SK-N-SH (cell line): ENCODE measurements at regions not wholly inside any gene's neighbourhood (a gene's known extent, or its start where the extent isn't known, plus 50 kb on each side); places are given as distances from the start of the nearest gene placed in this dataset.

Experiments used
- CTCF ChIA-PET: fragments of 300-600, 350-600 bp; formaldehyde crosslinking; extraction: SDS; loops from one replicate; lab custom pipeline; 2021; lab: Yijun Ruan, JAX
- POLR2A ChIA-PET: fragments of 350-600 bp; sonication (Branson Sonifier 250); formaldehyde crosslinking; extraction: SDS; loops from one replicate; lab custom pipeline; 2020; ENCODE audit warnings: antibody characterized with exemption, inconsistent platforms; lab: Yijun Ruan, JAX
- DNase-seq: peaks from one replicate; pipeline ENCODE4 v3.0.0; 2012
- H2AFZ ChIP-seq: fragments of 200-600 bp; sonication (generic); 2 replicates; pipeline ENCODE4 v1.8.1; 2016; ENCODE audit warnings: antibody characterized with exemption, mild to moderate bottlenecking, low read depth
- H3F3A ChIP-seq: fragments of 200-600 bp; sonication (generic); replicated peaks from 2 replicates; pipeline ENCODE3; 2016; ENCODE audit warnings: antibody characterized with exemption, mild to moderate bottlenecking; ENCODE audit not compliant: insufficient read depth
- H3K27ac ChIP-seq, 2 experiments: fragments of 200-500 bp in 1 of 2; fragments of 200-600 bp in 1 of 2; sonication (Bioruptor generic) in 1 of 2; sonication (generic), shearing (Covaris generic) in 1 of 2; 2 replicates each; pipeline versions ENCODE4 v1.5.1 to v1.6.1; 2014 to 2016; ENCODE audit warnings: low read depth in 2 of 2, inconsistent platforms in 1 of 2, low read length in 1 of 2, mild to moderate bottlenecking in 1 of 2, mixed read lengths in 1 of 2
- H3K27me3 ChIP-seq: fragments of 200-600 bp; sonication (generic), shearing (Covaris generic); 2 replicates; pipeline ENCODE4 v1.6.1; 2016; ENCODE audit warnings: mixed run types; ENCODE audit not compliant: insufficient read depth
- H3K36me3 ChIP-seq, 2 experiments: fragments of 200-500 bp in 1 of 2; fragments of 200-600 bp in 1 of 2; sonication (Bioruptor generic) in 1 of 2; sonication (generic) in 1 of 2; replicated peaks in 1 of 2; 2 replicates each; pipeline versions ENCODE3 to v1.5.1; 2014 to 2016; ENCODE audit warnings: low read length in 1 of 2, mild to moderate bottlenecking in 1 of 2; ENCODE audit not compliant: insufficient read depth in 2 of 2, control insufficient read depth in 1 of 2
- H3K4me1 ChIP-seq, 2 experiments: fragments of 200-500 bp in 1 of 2; fragments of 200-600 bp in 1 of 2; sonication (Bioruptor generic) in 1 of 2; sonication (generic), shearing (Covaris generic) in 1 of 2; 2 replicates each; pipeline versions ENCODE4 v1.5.1 to v1.6.1; 2014 to 2016; ENCODE audit warnings: low read depth in 1 of 2, low read length in 1 of 2, mixed run types in 1 of 2; ENCODE audit not compliant: insufficient read depth in 2 of 2, control insufficient read depth in 1 of 2
- H3K4me2 ChIP-seq: fragments of 200-600 bp; sonication (generic), shearing (Covaris generic); 2 replicates; pipeline ENCODE4 v1.6.1; 2017; ENCODE audit warnings: mixed run types
- H3K4me3 ChIP-seq, 2 experiments: fragments of 200-500 bp in 1 of 2; fragments of 200-600 bp in 1 of 2; sonication (Bioruptor generic) in 1 of 2; sonication (generic), shearing (Covaris generic) in 1 of 2; 2 replicates each; pipeline versions ENCODE4 v1.5.1 to v1.8.1; 2014 to 2016; ENCODE audit warnings: low read depth in 2 of 2, inconsistent platforms in 1 of 2, low read length in 1 of 2, mild to moderate bottlenecking in 1 of 2, mixed read lengths in 1 of 2, moderate library complexity in 1 of 2
- H3K79me2 ChIP-seq: fragments of 200-600 bp; sonication (generic); 2 replicates; pipeline ENCODE4 v1.8.1; 2017; ENCODE audit warnings: mild to moderate bottlenecking; ENCODE audit not compliant: insufficient read depth
- H3K9ac ChIP-seq: fragments of 200-600 bp; sonication (generic); 2 replicates; pipeline ENCODE4 v1.6.1; 2017; ENCODE audit warnings: mixed run types
- H3K9me2 ChIP-seq: fragments of 200-600 bp; sonication (generic); 2 replicates; pipeline ENCODE4 v1.6.1; 2017; ENCODE audit warnings: mixed run types
- H3K9me3 ChIP-seq: fragments of 200-600 bp; sonication (generic); 2 replicates; pipeline ENCODE4 v1.6.1; 2017; ENCODE audit warnings: mixed run types, mild to moderate bottlenecking, moderate library complexity
- H4K20me1 ChIP-seq: fragments of 200-600 bp; sonication (generic); 2 replicates; pipeline ENCODE4 v1.6.1; 2017; ENCODE audit warnings: mild to moderate bottlenecking, mixed run types; ENCODE audit not compliant: insufficient read depth
- ELF1 ChIP-seq: IDR thresholded peaks from 2 replicates; pipeline ENCODE4 v1.4.0; 2012
- EP300 ChIP-seq, 2 experiments: IDR thresholded peaks; 2 replicates each; pipeline versions ENCODE4 v1.4.0 to v1.6.1; 2012; ENCODE audit warnings: borderline replicate concordance in 1 of 2, low read depth in 1 of 2, low read length in 1 of 2
- GATA2 ChIP-seq: sonication (generic); formaldehyde crosslinking; IDR thresholded peaks from 2 replicates; pipeline ENCODE4 v1.5.0; 2020; ENCODE audit warnings: mild to moderate bottlenecking, missing genetic modification reagents
- MXI1 ChIP-seq: IDR thresholded peaks from 2 replicates; pipeline ENCODE4 v1.6.1; 2012; ENCODE audit warnings: mild to moderate bottlenecking, low read depth, low read length, improper control_type of control experiment
- NRF1 ChIP-seq: IDR thresholded peaks from 2 replicates; pipeline ENCODE4 v1.6.1; 2012; ENCODE audit warnings: low read depth, mild to moderate bottlenecking, low read length
- POLR2AphosphoS5 ChIP-seq: IDR thresholded peaks from 2 replicates; pipeline ENCODE4 v1.6.1; 2012; ENCODE audit warnings: low read depth, low read length
- RFX5 ChIP-seq: IDR thresholded peaks from 2 replicates; pipeline ENCODE4 v1.6.1; 2012; ENCODE audit warnings: mild to moderate bottlenecking, improper control_type of control experiment, low read length
- RXRA ChIP-seq: IDR thresholded peaks from 2 replicates; pipeline ENCODE4 v1.4.0; 2012; ENCODE audit warnings: low read depth, mild to moderate bottlenecking, borderline replicate concordance
- SMC3 ChIP-seq: IDR thresholded peaks from 2 replicates; pipeline ENCODE4 v1.6.1; 2012; ENCODE audit warnings: low read depth, low read length, improper control_type of control experiment
- USF1 ChIP-seq: IDR thresholded peaks from 2 replicates; pipeline ENCODE4 v1.4.0; 2012; ENCODE audit warnings: low read depth, borderline replicate concordance
- WGBS: methylation state at CpG from one replicate; pipeline ENCODE4 v1.1.6; 2017; ENCODE audit warnings: low lambda C conversion rate; 5-methylcytosine and 5-hydroxymethylcytosine counted together
- TF ChIP-seq, protein P1 (sequence below): IDR thresholded peaks from 2 replicates; pipeline ENCODE4 v1.6.1; 2012; ENCODE audit warnings: mild to moderate bottlenecking, low read depth, low read length, moderate library complexity

GRCh38 chr10:98320486-98321185 is 52.6 kb upstream of the LOXL4 start:
- H3K9me3 ChIP-seq, result no peaks in the 10 kb centered on the region
- TF ChIP-seq EP300 (IDR thresholded peaks at IDR 0.05; ENCODE audit: borderline replicate concordance in 1 of 2, low read depth in 1 of 2, low read length in 1 of 2), result peak in 1 of 2 experiments; percentile 43; a peak in 1 of 4 replicates
- TF ChIP-seq NRF1, result no peak
- WGBS, result 89% methylated on average over 8 of the region's 8 CpGs
- no peak overlapping the region for H3K4me3 ChIP-seq
- no peaks in the 10 kb centered on the region for H3K79me2 ChIP-seq
- no peak for DNase-seq
- H3K36me3 ChIP-seq, result no peaks in the 10 kb centered on the region
- H3F3A ChIP-seq, result peaks cover 3% of the 10 kb centered on the region
- H3K9ac ChIP-seq, result no peak overlapping the region
- H3K4me2 ChIP-seq, result no peak overlapping the region
- no peaks in the 10 kb centered on the region for H3K9me2 ChIP-seq
- ChIA-PET CTCF (interaction anchor here (1.2 to 4.4 kb wide), 2 partner anchors 11 to 21 kb away, joined by 3 to 35 read pairs; no protein-coding TSS in a partner anchor), POLR2A (no interaction called here)
- H3K27me3 ChIP-seq, result no peaks in the 10 kb centered on the region
- H3K4me1 ChIP-seq, result peaks cover 15 to 21% of the 10 kb centered on the region in 2 experiments; a peak in 2 of 4 replicates
- H3K27ac ChIP-seq, result no peak overlapping the region; a peak in 1 of 4 replicates
- no peak overlapping the region for H2AFZ ChIP-seq
- no peaks in the 10 kb centered on the region for H4K20me1 ChIP-seq

DNA sequence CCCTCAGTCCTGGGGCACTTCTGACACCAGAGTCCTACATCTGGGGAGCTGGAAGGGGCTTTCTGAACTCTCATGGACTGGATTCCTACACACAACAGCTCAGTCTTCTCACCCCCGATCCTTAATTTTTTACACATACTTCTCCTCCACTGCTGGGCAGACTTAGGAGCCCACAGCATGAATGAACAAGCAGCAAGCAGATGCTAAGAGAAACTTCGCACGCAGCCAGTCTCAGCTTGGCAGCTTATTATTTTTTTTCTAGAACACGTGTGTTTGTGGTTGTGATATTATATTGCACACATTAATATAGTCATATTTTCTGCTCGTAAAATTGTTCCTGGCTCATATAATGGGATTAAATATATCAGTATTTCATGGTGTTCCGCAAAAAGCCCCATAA is 50.9 kb upstream of the LOXL4 start:
- DNase-seq, result no peak
- Histone ChIP-seq H4K20me1 (no peaks in the 10 kb centered on the region), H3K27ac (no peak overlapping the region), H3K79me2 (no peaks in the 10 kb centered on the region), H3K4me3 (no peak overlapping the region), H3F3A (peaks cover 3% of the 10 kb centered on the region), H2AFZ (no peak overlapping the region), H3K9me2 (no peaks in the 10 kb centered on the region), H3K9me3 (no peaks in the 10 kb centered on the region), H3K36me3 (no peaks in the 10 kb centered on the region), H3K4me2 (no peak overlapping the region), H3K9ac (no peak overlapping the region), H3K27me3 (no peaks in the 10 kb centered on the region), H3K4me1 (peaks cover 15 to 21% of the 10 kb centered on the region in 2 experiments; a peak in 2 of 4 replicates)
- TF ChIP-seq MXI1 (no peak), GATA2 (CRISPR knock-in tag) (no peak), RXRA (no peak), USF1 (no peak), SMC3 (no peak), ELF1 (no peak), RFX5 (no peak), POLR2AphosphoS5 (no peak)
- TF ChIP-seq, protein P1, sequence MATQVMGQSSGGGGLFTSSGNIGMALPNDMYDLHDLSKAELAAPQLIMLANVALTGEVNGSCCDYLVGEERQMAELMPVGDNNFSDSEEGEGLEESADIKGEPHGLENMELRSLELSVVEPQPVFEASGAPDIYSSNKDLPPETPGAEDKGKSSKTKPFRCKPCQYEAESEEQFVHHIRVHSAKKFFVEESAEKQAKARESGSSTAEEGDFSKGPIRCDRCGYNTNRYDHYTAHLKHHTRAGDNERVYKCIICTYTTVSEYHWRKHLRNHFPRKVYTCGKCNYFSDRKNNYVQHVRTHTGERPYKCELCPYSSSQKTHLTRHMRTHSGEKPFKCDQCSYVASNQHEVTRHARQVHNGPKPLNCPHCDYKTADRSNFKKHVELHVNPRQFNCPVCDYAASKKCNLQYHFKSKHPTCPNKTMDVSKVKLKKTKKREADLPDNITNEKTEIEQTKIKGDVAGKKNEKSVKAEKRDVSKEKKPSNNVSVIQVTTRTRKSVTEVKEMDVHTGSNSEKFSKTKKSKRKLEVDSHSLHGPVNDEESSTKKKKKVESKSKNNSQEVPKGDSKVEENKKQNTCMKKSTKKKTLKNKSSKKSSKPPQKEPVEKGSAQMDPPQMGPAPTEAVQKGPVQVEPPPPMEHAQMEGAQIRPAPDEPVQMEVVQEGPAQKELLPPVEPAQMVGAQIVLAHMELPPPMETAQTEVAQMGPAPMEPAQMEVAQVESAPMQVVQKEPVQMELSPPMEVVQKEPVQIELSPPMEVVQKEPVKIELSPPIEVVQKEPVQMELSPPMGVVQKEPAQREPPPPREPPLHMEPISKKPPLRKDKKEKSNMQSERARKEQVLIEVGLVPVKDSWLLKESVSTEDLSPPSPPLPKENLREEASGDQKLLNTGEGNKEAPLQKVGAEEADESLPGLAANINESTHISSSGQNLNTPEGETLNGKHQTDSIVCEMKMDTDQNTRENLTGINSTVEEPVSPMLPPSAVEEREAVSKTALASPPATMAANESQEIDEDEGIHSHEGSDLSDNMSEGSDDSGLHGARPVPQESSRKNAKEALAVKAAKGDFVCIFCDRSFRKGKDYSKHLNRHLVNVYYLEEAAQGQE, result no peak
- WGBS, result 94% methylated on average over 6 of the region's 6 CpGs
- CTCF ChIA-PET, result interaction anchor here (1.1 kb wide), 1 partner anchor 10 kb away, joined by 4 read pairs; no protein-coding TSS in a partner anchor
- POLR2A ChIA-PET, result no interaction called here
